Esophagus squamous epithelium (tissue), 4 donors: ENCODE measurements at regions not wholly inside any gene's neighbourhood (a gene's known extent, or its start where the extent isn't known, plus 50 kb on each side); places are given as distances from the start of the nearest gene placed in this dataset.

ENCODE experiments used
- CTCF ChIP-seq, 6 experiments: fragments of 450-650 bp in 4 of 6; fragments of 200-600 bp in 2 of 6; sonication (generic) in 2 of 6; IDR thresholded peaks; one replicate each; pipeline ENCODE4 v1.5.1; 2016 to 2019; ENCODE audit warnings: antibody characterized with exemption in 6 of 6, mild to moderate bottlenecking in 4 of 6, moderate library complexity in 4 of 6
- POLR2A ChIP-seq, 4 donors: fragments of 450-650 bp; IDR thresholded peaks; one replicate each; pipeline ENCODE4 v1.6.1; 2017; ENCODE audit warnings: antibody characterized with exemption in 4 of 4, mild to moderate bottlenecking in 4 of 4, moderate library complexity in 3 of 4

DNA sequence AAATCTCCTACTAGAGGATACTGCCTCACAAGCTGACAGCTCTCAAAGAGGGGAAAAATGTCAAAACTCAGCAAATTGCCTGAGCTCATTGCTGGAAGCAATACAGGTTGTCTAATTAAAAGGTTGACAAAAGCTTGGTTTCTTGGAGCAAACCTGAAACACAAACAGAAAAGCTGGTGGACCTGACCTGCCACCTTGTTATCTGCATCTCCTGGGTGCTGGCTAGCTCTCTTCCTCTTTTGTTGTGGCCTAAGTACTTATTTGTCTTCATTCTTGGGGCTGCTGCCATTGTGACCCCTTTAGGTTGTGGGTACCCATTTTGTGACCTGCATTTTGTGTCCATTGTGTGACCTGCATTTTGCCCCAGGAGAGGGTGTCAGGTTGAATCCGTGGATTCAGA lies 184.5 kb downstream of the KIT start:
- no peak for TF ChIP-seq CTCF (IDR thresholded peaks at IDR 0.05)
- no peak for TF ChIP-seq POLR2A (IDR thresholded peaks at IDR 0.05)
